ENCODE measurements at regions not wholly inside any gene's neighbourhood (a gene's known extent, or its start where the extent isn't known, plus 50 kb on each side); places are given as distances from the start of the nearest gene placed in this dataset.

DNA sequence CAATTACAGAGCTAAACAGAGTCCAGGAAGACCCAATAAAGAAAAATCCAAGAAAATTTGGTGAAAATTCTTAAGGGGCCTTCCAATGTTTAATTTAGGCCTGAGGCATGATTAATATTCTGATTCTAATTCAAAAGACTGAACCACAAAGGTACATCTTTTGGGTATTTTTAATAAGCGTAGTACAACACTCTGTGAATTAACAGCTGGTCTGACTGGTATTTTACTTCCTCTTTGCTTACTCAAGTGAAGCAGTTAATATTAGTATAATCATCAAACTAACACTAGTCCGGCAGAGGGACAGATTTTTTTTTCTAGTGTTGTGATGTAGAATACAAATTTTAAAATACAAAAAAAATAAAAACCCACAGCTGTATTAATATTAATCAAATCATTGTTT lies 652.9 kb downstream of the NR4A2 start:
- CTCF ChIA-PET, result no interaction called here

DNA sequence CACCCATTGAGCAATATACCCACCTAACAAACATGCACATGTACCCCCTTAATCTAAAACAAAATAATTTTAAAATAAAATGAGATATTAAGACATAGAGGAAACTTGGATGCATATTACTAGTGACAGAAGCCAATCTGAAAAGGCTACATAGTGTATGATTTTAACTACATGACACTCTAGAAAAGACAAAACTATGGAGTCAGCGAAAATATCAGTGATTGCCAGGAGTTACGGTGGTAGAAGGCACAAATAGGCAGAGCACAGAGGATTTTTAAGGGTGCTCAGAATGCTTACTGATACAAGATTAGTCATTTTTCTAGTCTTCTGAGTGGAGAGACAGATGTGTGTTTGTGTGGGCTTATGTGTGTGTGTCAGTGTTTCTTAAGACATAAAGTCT lies 656.6 kb downstream of the NR4A2 start:
- no peaks in the 10 kb centered on the region for H3K36me3 ChIP-seq (ENCODE audit: control insufficient read depth in 2 of 2, insufficient read depth in 1 of 2, low read length in 2 of 2)
- TF ChIP-seq ZNF391 (tag by site-specific recombination; IDR thresholded peaks at IDR 0.05; ENCODE audit: borderline replicate concordance, low read depth) (no peak), ZNF510 (tag by site-specific recombination; IDR thresholded peaks at IDR 0.05; ENCODE audit: insufficient replicate concordance) (no peak), TCF7L2 (IDR thresholded peaks at IDR 0.05; ENCODE audit: borderline replicate concordance, low read depth, low read length) (no peak), ZNF548 (tag by site-specific recombination; IDR thresholded peaks at IDR 0.05) (no peak), ZNF239 (tag by site-specific recombination; IDR thresholded peaks at IDR 0.05) (no peak), ZNF169 (tag by site-specific recombination; IDR thresholded peaks at IDR 0.05) (no peak), KLF8 (tag by site-specific recombination; IDR thresholded peaks at IDR 0.05) (no peak), MEIS1 (CRISPR knock-in tag; IDR thresholded peaks at IDR 0.05; ENCODE audit: borderline replicate concordance) (no peak), ZNF121 (tag by site-specific recombination; IDR thresholded peaks at IDR 0.05) (no peak), KLF7 (tag by site-specific recombination; IDR thresholded peaks at IDR 0.05; ENCODE audit: borderline replicate concordance) (no peak), BCL11A (tag by site-specific recombination; IDR thresholded peaks at IDR 0.05; ENCODE audit: low read depth) (no peak), ZNF423 (tag by site-specific recombination; IDR thresholded peaks at IDR 0.05) (no peak)
- TF ChIP-seq, protein P1, sequence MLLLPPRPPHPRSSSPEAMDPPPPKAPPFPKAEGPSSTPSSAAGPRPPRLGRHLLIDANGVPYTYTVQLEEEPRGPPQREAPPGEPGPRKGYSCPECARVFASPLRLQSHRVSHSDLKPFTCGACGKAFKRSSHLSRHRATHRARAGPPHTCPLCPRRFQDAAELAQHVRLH (tag by site-specific recombination; IDR thresholded peaks at IDR 0.05), result no peak
- ChIA-PET CTCF (no interaction called here), POLR2A (no interaction called here)
- H3K4me1 ChIP-seq (ENCODE audit: control insufficient read depth, insufficient read depth, low read length), result no peaks in the 10 kb centered on the region
- H3K9me3 ChIP-seq (ENCODE audit: control insufficient read depth, insufficient read depth, low read depth, low read length), result no peaks in the 10 kb centered on the region
- H3K4me3 ChIP-seq (ENCODE audit: low read depth, low read length), result no peak overlapping the region
- H3K27ac ChIP-seq (ENCODE audit: extremely low read depth, low read depth, low read length), result no peak overlapping the region

More for the DNA sequence above, 652.9 kb downstream of the NR4A2 start:
- Histone ChIP-seq H3K36me3 (ENCODE audit: control insufficient read depth in 2 of 2, insufficient read depth in 1 of 2, low read length in 2 of 2) (no peaks in the 10 kb centered on the region), H3K9me3 (ENCODE audit: control insufficient read depth, insufficient read depth, low read depth, low read length) (no peaks in the 10 kb centered on the region), H3K27ac (ENCODE audit: extremely low read depth, low read depth, low read length) (no peak overlapping the region), H3K4me3 (ENCODE audit: low read depth, low read length) (no peak overlapping the region), H3K4me1 (ENCODE audit: control insufficient read depth, insufficient read depth, low read length) (no peaks in the 10 kb centered on the region)
- POLR2A ChIA-PET, result no interaction called here
- TF ChIP-seq ZNF354C (tag by site-specific recombination; IDR thresholded peaks at IDR 0.05; ENCODE audit: borderline replicate concordance, low read depth) (no peak), ZNF645 (tag by site-specific recombination; IDR thresholded peaks at IDR 0.05) (no peak), ZNF341 (tag by site-specific recombination; IDR thresholded peaks at IDR 0.05; ENCODE audit: low read depth) (no peak), ZNF24 (tag by site-specific recombination; IDR thresholded peaks at IDR 0.05) (no peak), ZNF274 (IDR thresholded peaks at IDR 0.05; ENCODE audit: low read length) (no peak), ZNF274 (tag by site-specific recombination; IDR thresholded peaks at IDR 0.05; ENCODE audit: borderline replicate concordance) (no peak), ZNF518A (tag by site-specific recombination; conservative IDR thresholded peaks at IDR 0.05; ENCODE audit: low read depth) (no peak), ZNF830 (tag by site-specific recombination; IDR thresholded peaks at IDR 0.05; ENCODE audit: low read depth) (no peak), ZNF701 (tag by site-specific recombination; IDR thresholded peaks at IDR 0.05) (no peak), MZF1 (tag by site-specific recombination; IDR thresholded peaks at IDR 0.05; ENCODE audit: borderline replicate concordance) (no peak), ZNF37A (tag by site-specific recombination; IDR thresholded peaks at IDR 0.05) (no peak)
- TF ChIP-seq, protein P2, sequence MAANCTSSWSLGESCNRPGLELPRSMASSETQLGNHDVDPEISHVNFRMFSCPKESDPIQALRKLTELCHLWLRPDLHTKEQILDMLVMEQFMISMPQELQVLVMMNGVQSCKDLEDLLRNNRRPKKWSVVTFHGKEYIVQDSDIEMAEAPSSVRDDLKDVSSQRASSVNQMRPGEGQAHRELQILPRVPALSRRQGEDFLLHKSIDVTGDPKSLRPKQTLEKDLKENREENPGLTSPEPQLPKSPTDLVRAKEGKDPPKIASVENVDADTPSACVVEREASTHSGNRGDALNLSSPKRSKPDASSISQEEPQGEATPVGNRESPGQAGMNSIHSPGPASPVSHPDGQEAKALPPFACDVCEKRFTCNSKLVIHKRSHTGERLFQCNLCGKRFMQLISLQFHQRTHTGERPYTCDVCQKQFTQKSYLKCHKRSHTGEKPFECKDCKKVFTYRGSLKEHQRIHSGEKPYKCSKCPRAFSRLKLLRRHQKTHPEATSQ (tag by site-specific recombination; IDR thresholded peaks at IDR 0.05), result no peak
- TF ChIP-seq, protein P3, sequence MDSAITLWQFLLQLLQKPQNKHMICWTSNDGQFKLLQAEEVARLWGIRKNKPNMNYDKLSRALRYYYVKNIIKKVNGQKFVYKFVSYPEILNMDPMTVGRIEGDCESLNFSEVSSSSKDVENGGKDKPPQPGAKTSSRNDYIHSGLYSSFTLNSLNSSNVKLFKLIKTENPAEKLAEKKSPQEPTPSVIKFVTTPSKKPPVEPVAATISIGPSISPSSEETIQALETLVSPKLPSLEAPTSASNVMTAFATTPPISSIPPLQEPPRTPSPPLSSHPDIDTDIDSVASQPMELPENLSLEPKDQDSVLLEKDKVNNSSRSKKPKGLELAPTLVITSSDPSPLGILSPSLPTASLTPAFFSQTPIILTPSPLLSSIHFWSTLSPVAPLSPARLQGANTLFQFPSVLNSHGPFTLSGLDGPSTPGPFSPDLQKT (IDR thresholded peaks at IDR 0.05; ENCODE audit: borderline replicate concordance, low read depth, low read length), result no peak
